ENCODE measurements at regions not wholly inside any gene's neighbourhood (a gene's known extent, or its start where the extent isn't known, plus 50 kb on each side); places are given as distances from the start of the nearest gene placed in this dataset.

GRCh38 chr18:45208164-45208563, 407.1 kb upstream of the SLC14A2 start:
- H3K27ac ChIP-seq, result no peak overlapping the region
- no peaks in the 10 kb centered on the region for H3K9me3 ChIP-seq
- H3K36me3 ChIP-seq, result no peaks in the 10 kb centered on the region
- ATAC-seq (no peak), DNase-seq (no peak)
- TF ChIP-seq CTCF (IDR thresholded peaks at IDR 0.05), result no peak
- no peak for TF ChIP-seq POLR2A (IDR thresholded peaks at IDR 0.05)
- intact Hi-C loops (cut with DNase I), result loop anchor here in 1 of 2 donors (10.0 kb wide), 1 partner anchor 543 kb away; no protein-coding TSS in a partner anchor
- H3K4me1 ChIP-seq, result no peaks in the 10 kb centered on the region
- 59% methylated on average over 7 of the region's 7 CpGs for WGBS (ENCODE audit: insufficient coverage, low coverage, low lambda C conversion rate, missing lambda C conversion rate)
- no peaks in the 10 kb centered on the region for H3K27me3 ChIP-seq
- no peak overlapping the region for H3K4me3 ChIP-seq

DNA sequence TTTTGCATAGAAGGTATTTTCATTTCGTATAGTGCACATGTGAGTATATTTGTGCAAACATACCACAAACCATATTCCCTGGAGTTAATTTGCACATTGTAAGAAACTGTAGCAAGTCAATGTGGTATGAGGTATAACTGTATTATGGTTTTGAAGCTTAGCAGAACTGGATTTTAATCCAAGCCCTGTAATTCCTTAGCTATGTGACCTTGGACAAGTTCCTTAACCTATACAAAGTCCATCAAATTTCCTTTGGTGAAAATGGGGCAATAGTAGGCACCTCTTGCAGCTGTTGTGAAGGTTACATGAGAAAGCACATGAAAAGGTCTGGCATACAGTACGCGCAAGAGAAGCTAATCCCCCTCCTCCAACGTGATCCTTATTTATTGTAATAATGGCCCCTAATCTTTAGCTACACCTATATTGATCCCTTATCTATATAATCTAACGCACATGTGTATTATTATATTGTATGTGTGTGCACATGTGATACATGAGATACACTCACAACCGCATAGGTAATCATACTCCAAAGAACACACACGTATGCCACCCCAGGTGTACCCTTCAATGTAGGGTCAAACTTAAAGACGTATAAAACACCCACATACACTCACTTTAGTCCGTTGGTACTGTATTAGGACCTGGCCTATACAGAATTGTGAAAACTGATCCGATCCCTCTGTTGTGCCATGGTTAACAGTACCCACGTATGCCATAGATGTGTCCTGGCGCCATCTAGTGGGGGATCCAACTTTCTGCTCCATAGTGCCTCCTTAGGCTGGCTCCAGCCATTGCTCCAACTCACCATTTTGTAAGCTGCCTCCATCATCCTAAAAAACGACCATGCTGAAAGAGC, 402.9 kb upstream of the SLC14A2 start:
- TF ChIP-seq POLR2A (IDR thresholded peaks at IDR 0.05), result no peak
- peak; percentile 93 to 97 (median 96) for TF ChIP-seq CTCF (IDR thresholded peaks at IDR 0.05)
- Histone ChIP-seq H3K4me3 (no peak overlapping the region), H3K27me3 (no peaks in the 10 kb centered on the region), H3K36me3 (no peaks in the 10 kb centered on the region), H3K27ac (no peak overlapping the region), H3K9me3 (no peaks in the 10 kb centered on the region), H3K4me1 (no peaks in the 10 kb centered on the region)
- ATAC-seq (peak; percentile 100), DNase-seq (peak; percentile 74 to 86 (median 78))
- WGBS (ENCODE audit: insufficient coverage, low coverage, low lambda C conversion rate, missing lambda C conversion rate), result 43% methylated on average over 13 of the region's 13 CpGs
- intact Hi-C loops (cut with DNase I), result no loop called here

DNA sequence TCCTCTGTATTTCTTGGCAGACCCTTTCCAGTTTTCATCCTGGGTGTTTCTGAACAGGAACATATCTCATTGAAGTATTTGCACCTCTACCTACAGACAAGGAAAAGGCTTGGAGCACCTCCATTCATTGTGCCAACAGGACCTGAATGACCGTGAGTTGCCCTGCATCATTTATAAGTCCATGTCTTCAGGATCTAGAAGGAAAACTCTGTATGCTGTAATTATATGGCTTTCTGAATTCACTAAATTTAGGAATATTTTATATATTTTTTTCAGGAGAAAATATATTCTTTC, 402.3 kb upstream of the SLC14A2 start:
- intact Hi-C loops (cut with DNase I), result no loop called here
- H3K4me3 ChIP-seq, result no peak overlapping the region
- WGBS (ENCODE audit: insufficient coverage, low coverage, low lambda C conversion rate, missing lambda C conversion rate), result 76% methylated on average over 1 of the region's 1 CpG
- TF ChIP-seq CTCF (IDR thresholded peaks at IDR 0.05) (peak in 1 of 4 donors; percentile 11), POLR2A (IDR thresholded peaks at IDR 0.05) (no peak)
- ATAC-seq (peak in 2 of 4 donors; percentile 12 to 18), DNase-seq (no peak)
- no peak overlapping the region for H3K27ac ChIP-seq
- no peaks in the 10 kb centered on the region for H3K4me1 ChIP-seq
- no peaks in the 10 kb centered on the region for H3K36me3 ChIP-seq
- no peaks in the 10 kb centered on the region for H3K9me3 ChIP-seq
- no peaks in the 10 kb centered on the region for H3K27me3 ChIP-seq

DNA sequence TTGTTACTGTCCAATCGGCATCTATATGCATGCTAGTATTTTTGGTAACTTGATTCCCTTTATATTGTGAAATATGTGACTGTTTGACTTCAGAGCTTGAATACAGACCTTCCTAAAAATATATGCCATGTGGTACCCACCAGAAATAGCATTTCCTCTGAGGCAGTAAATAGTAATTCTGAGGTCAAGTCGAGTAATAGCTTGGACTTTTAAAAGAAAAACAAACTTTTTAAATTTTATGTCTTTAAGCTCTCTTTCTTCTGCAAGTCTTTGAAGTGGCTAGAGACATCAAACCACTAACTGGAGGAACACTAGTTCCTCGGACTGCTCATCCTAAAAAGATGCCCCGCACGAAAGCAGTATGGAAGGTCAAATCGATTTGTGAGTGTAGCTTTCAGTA, 396.8 kb upstream of the SLC14A2 start:
- no peaks in the 10 kb centered on the region for H3K27me3 ChIP-seq
- H3K27ac ChIP-seq, result no peak overlapping the region
- H3K4me3 ChIP-seq, result no peak overlapping the region
- WGBS (ENCODE audit: insufficient coverage, low coverage, low lambda C conversion rate, missing lambda C conversion rate), result 67% methylated on average over 6 of the region's 6 CpGs
- no peak for DNase-seq
- intact Hi-C loops (cut with DNase I), result no loop called here
- H3K9me3 ChIP-seq, result no peaks in the 10 kb centered on the region
- H3K36me3 ChIP-seq, result no peaks in the 10 kb centered on the region
- TF ChIP-seq CTCF (IDR thresholded peaks at IDR 0.05) (no peak), POLR2A (IDR thresholded peaks at IDR 0.05) (no peak)
- no peaks in the 10 kb centered on the region for H3K4me1 ChIP-seq
- no peak for ATAC-seq

Measured in right lobe of liver (tissue), 6 donors.